Mucosa of stomach (tissue), 1 donor: ENCODE measurements at regions not wholly inside any gene's neighbourhood (a gene's known extent, or its start where the extent isn't known, plus 50 kb on each side); places are given as distances from the start of the nearest gene placed in this dataset.

ENCODE experiments used
- H3K27me3 ChIP-seq: one replicate; pipeline ENCODE4 v1.7.0; 2013; ENCODE audit warnings: mild to moderate bottlenecking, low read length; ENCODE audit not compliant: control insufficient read depth, insufficient read depth
- H3K36me3 ChIP-seq: one replicate; pipeline ENCODE4 v1.7.0; 2013; ENCODE audit warnings: low read length; ENCODE audit not compliant: control insufficient read depth, insufficient read depth
- H3K4me1 ChIP-seq: one replicate; pipeline ENCODE4 v1.7.0; 2013; ENCODE audit warnings: mild to moderate bottlenecking, low read length; ENCODE audit not compliant: control insufficient read depth, insufficient read depth
- H3K4me3 ChIP-seq: one replicate; pipeline ENCODE4 v1.7.0; 2013; ENCODE audit warnings: low read length
- H3K9ac ChIP-seq: one replicate; pipeline ENCODE4 v1.7.0; 2013; ENCODE audit warnings: mild to moderate bottlenecking, low read length, moderate library complexity
- H3K9me3 ChIP-seq: one replicate; pipeline ENCODE4 v1.7.0; 2013; ENCODE audit warnings: mild to moderate bottlenecking, low read length, moderate library complexity; ENCODE audit not compliant: control insufficient read depth
- donor health status: Pancreatic carcinoma.

DNA sequence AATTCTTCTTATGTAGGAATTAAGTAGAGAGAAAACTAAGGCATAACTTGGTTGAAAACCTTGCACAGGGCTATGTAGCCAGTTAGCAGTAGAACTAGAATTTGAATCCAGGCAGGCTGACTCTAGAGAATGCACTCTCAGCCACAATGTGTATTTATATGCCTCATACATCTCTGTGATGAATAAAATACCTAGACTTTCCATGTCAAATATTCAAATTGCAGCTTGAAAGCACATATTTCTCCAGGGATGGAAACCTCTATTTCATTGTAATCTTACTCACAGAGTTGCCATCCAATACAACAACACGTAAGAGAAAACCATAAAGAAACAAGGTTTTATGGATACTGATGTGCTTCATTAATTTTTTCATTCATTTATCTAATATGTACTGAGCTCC, 256.0 kb upstream of the FLRT2 start:
- Histone ChIP-seq H3K27me3 (no peaks in the 10 kb centered on the region), H3K4me1 (no peaks in the 10 kb centered on the region), H3K9me3 (no peaks in the 10 kb centered on the region), H3K9ac (no peak overlapping the region), H3K36me3 (no peaks in the 10 kb centered on the region), H3K4me3 (no peak overlapping the region)

GRCh38 chr14:85276161-85276978, 253.6 kb upstream of the FLRT2 start:
- H3K4me1 ChIP-seq = no peaks in the 10 kb centered on the region
- no peaks in the 10 kb centered on the region for H3K27me3 ChIP-seq
- H3K4me3 ChIP-seq = no peak overlapping the region
- no peaks in the 10 kb centered on the region for H3K9me3 ChIP-seq
- H3K9ac ChIP-seq = no peak overlapping the region
- no peaks in the 10 kb centered on the region for H3K36me3 ChIP-seq

DNA sequence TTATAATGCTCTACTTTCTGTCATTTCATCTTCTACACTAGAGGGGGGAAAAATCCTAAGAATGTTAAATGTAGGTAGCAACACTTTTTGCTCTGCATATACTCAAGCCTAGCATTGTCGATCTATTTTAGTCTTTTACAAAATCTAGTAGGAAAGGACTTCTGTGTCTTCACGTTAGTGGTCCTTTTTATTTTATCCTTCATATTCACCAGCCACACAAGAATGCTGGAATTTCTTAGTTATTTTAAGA, 253.0 kb upstream of the FLRT2 start:
- H3K9ac ChIP-seq = no peak overlapping the region
- H3K9me3 ChIP-seq = no peaks in the 10 kb centered on the region
- H3K27me3 ChIP-seq = no peaks in the 10 kb centered on the region
- H3K4me3 ChIP-seq = no peak overlapping the region
- no peaks in the 10 kb centered on the region for H3K4me1 ChIP-seq
- H3K36me3 ChIP-seq = no peaks in the 10 kb centered on the region

GRCh38 chr14:85279407-85279806, 250.5 kb upstream of the FLRT2 start:
- Histone ChIP-seq H3K36me3 (no peaks in the 10 kb centered on the region), H3K9me3 (no peaks in the 10 kb centered on the region), H3K4me1 (no peaks in the 10 kb centered on the region), H3K9ac (no peak overlapping the region), H3K4me3 (no peak overlapping the region), H3K27me3 (no peaks in the 10 kb centered on the region)

DNA sequence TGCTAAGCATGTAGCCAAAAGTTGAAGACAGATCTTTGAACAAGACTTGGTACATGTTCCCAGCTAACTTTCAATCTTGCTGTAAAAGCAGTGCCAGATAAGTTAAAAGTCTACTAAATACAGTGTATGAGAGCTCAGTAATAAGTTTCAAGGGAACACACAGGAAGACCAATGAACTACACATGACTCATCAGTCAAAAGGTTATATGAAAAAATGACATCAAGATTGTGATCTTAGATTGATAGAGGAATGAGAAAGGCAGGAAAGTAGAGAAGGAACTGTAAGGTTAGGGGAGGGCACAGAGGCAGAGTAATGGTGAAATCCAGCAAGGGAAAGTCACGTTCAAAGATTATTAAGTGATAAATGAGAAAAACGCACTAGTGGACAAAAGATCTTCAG, 249.9 kb upstream of the FLRT2 start:
- Histone ChIP-seq H3K36me3 (no peaks in the 10 kb centered on the region), H3K4me1 (no peaks in the 10 kb centered on the region), H3K27me3 (no peaks in the 10 kb centered on the region), H3K9me3 (no peaks in the 10 kb centered on the region), H3K4me3 (no peak overlapping the region), H3K9ac (no peak overlapping the region)

- Histone ChIP-seq H3K4me1 (no peaks in the 10 kb centered on the region), H3K9me3 (no peaks in the 10 kb centered on the region), H3K9ac (no peak overlapping the region), H3K36me3 (no peaks in the 10 kb centered on the region), H3K27me3 (no peaks in the 10 kb centered on the region), H3K4me3 (no peak overlapping the region)
Measured at GRCh38 chr14:85281921-85282320, 248.0 kb upstream of the FLRT2 start.

GRCh38 chr14:85288041-85288440, 241.9 kb upstream of the FLRT2 start:
- no peaks in the 10 kb centered on the region for H3K27me3 ChIP-seq
- H3K9me3 ChIP-seq = no peaks in the 10 kb centered on the region
- H3K4me1 ChIP-seq = no peaks in the 10 kb centered on the region
- no peaks in the 10 kb centered on the region for H3K36me3 ChIP-seq
- H3K9ac ChIP-seq = no peak overlapping the region
- H3K4me3 ChIP-seq = no peak overlapping the region

- H3K36me3 ChIP-seq = no peaks in the 10 kb centered on the region
Measured at GRCh38 chr14:85291731-85292130, 238.2 kb upstream of the FLRT2 start.

DNA sequence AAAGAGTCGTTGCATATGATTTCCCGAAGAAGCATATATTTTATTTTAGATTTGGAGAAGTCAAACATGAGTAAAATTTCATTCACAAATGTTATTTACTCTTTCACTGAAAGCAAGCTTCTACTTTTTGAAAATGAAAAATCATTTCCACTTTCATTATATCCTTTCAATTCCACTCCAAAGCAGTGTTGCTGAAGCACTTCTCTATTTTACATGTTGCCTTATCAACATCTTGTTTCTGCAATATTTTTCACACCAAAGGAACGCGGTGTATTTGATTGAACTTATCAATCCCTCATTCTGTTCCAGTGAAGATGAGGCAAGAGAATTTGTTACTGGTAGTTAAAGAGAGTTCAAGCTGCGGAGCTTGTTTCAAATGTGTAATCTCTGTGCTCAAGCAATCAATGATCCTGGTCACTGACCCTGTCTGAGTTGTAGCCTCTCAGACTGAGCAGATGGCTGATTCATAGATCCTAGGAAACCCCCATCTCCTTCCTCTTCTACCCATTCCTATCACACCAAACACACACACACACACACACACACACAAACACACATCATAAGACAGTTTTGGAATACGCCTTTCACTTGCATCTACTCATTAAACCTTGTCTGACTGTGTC, 236.2 kb upstream of the FLRT2 start:
- H3K9ac ChIP-seq = no peak overlapping the region
- H3K27me3 ChIP-seq = no peaks in the 10 kb centered on the region
- no peak overlapping the region for H3K4me3 ChIP-seq
- H3K9me3 ChIP-seq = no peaks in the 10 kb centered on the region
- H3K36me3 ChIP-seq = no peaks in the 10 kb centered on the region
- H3K4me1 ChIP-seq = no peaks in the 10 kb centered on the region

More at GRCh38 chr14:85291731-85292130, 238.2 kb upstream of the FLRT2 start:
- H3K4me1 ChIP-seq = no peaks in the 10 kb centered on the region
- H3K4me3 ChIP-seq = no peak overlapping the region
- H3K9me3 ChIP-seq = no peaks in the 10 kb centered on the region
- no peaks in the 10 kb centered on the region for H3K27me3 ChIP-seq
- no peak overlapping the region for H3K9ac ChIP-seq

DNA sequence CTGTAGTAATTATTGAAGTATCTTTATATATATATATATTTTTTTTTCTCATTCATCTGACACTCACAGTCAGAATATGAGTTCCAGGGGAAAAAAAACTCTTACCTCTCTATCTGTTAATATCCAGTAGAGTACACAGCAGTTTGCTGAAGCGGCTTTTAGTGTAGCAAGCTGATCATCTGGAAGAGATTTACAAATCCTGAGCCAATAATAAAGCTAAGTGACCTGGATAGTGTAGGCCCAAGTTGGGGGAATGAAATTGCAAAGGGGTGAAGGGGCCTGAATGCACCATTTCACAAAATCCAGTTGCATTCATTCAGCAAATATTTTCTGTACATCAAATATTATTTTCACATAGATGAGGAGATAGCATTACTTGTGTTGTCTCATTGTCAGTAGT, 234.6 kb upstream of the FLRT2 start:
- no peak overlapping the region for H3K4me3 ChIP-seq
- no peaks in the 10 kb centered on the region for H3K4me1 ChIP-seq
- no peaks in the 10 kb centered on the region for H3K9me3 ChIP-seq
- H3K27me3 ChIP-seq = no peaks in the 10 kb centered on the region
- no peak overlapping the region for H3K9ac ChIP-seq
- H3K36me3 ChIP-seq = no peaks in the 10 kb centered on the region

DNA sequence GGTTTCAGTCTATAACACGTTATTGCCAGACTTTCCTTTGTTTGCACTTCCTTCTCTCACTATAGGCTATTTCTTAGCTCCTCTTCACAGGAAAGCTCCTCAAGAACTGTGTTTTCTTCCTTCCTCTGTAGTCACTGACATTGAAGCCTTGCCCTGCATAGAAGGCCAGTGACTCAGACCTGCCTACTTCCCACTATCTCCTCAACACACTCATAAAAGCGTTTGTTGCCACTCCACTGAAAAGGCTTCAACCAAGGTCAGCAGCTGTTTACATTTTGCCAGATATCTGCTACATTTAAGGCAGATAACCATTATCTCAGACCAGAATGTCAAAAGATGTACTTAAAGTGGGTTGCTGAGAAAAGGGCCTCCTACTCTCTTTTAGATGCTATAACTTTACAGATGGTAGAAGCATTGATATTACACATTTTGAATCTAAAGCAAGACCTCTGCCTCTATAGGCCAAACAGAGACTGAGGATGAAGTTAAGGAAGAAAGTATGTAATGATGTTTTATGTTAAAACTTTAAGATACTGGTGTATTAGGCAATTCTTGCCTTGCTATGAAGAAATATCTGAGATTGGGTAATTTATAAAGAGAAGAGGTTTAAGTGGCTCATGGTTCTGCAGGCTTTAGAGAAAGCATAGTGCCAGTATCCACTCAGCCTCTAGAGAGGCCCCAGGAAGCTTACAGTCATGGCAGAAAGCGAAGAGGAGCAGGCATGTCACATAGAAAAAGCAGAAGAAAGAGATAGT, 233.3 kb upstream of the FLRT2 start:
- no peak overlapping the region for H3K4me3 ChIP-seq
- no peaks in the 10 kb centered on the region for H3K27me3 ChIP-seq
- no peak overlapping the region for H3K9ac ChIP-seq
- H3K9me3 ChIP-seq = no peaks in the 10 kb centered on the region
- no peaks in the 10 kb centered on the region for H3K36me3 ChIP-seq
- H3K4me1 ChIP-seq = no peaks in the 10 kb centered on the region

- Histone ChIP-seq H3K4me3 (no peak overlapping the region), H3K36me3 (no peaks in the 10 kb centered on the region), H3K9me3 (no peaks in the 10 kb centered on the region), H3K9ac (no peak overlapping the region), H3K4me1 (no peaks in the 10 kb centered on the region), H3K27me3 (no peaks in the 10 kb centered on the region)
Measured at GRCh38 chr14:85300107-85300506, 229.8 kb upstream of the FLRT2 start.
